ENCODE measurements at regions not wholly inside any gene's neighbourhood (a gene's known extent, or its start where the extent isn't known, plus 50 kb on each side); places are given as distances from the start of the nearest gene placed in this dataset.

GRCh38 chr12:91401190-91401589, 218.6 kb upstream of the DCN start:
- TF ChIP-seq CTCF (conservative IDR thresholded peaks at IDR 0.05; ENCODE audit: low read depth, low read length) (no peak), EZH2 (IDR thresholded peaks at IDR 0.05; ENCODE audit: low read length, unreplicated experiment) (no peak), EZH2phosphoT487 (IDR thresholded peaks at IDR 0.05; ENCODE audit: borderline replicate concordance, low read length) (no peak)

Data from PC-3 (cell line).